ENCODE measurements at regions not wholly inside any gene's neighbourhood (a gene's known extent, or its start where the extent isn't known, plus 50 kb on each side); places are given as distances from the start of the nearest gene placed in this dataset.

GRCh38 chr20:30949761-30950160, 307.7 kb upstream of the DEFB115 start:
- TF ChIP-seq, protein P1, sequence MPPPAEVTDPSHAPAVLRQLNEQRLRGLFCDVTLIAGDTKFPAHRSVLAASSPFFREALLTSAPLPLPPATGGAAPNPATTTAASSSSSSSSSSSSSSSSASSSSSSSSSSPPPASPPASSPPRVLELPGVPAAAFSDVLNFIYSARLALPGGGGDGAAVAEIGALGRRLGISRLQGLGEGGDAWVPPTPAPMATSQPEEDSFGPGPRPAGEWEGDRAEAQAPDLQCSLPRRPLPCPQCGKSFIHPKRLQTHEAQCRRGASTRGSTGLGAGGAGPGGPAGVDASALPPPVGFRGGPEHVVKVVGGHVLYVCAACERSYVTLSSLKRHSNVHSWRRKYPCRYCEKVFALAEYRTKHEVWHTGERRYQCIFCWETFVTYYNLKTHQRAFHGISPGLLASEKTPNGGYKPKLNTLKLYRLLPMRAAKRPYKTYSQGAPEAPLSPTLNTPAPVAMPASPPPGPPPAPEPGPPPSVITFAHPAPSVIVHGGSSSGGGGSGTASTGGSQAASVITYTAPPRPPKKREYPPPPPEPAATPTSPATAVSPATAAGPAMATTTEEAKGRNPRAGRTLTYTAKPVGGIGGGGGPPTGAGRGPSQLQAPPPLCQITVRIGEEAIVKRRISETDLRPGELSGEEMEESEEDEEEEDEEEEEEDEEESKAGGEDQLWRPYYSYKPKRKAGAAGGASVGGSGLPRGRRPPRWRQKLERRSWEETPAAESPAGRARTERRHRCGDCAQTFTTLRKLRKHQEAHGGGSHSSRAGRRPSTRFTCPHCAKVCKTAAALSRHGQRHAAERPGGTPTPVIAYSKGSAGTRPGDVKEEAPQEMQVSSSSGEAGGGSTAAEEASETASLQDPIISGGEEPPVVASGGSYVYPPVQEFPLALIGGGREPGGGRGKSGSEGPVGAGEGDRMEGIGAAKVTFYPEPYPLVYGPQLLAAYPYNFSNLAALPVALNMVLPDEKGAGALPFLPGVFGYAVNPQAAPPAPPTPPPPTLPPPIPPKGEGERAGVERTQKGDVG (CRISPR knock-in tag; IDR thresholded peaks at IDR 0.05), result no peak
- TF ChIP-seq ATF2 (IDR thresholded peaks at IDR 0.05; ENCODE audit: low read length) (no peak), HDAC2 (IDR thresholded peaks at IDR 0.05) (no peak), ZNF274 (IDR thresholded peaks at IDR 0.05; ENCODE audit: insufficient read depth, insufficient read length) (no peak), YY1 (IDR thresholded peaks at IDR 0.05; ENCODE audit: low read depth, low read length) (no peak), BMI1 (IDR thresholded peaks at IDR 0.05; ENCODE audit: borderline replicate concordance) (no peak), NFIC (IDR thresholded peaks at IDR 0.05; ENCODE audit: low read depth, low read length) (no peak)
- TF ChIP-seq, protein P2, sequence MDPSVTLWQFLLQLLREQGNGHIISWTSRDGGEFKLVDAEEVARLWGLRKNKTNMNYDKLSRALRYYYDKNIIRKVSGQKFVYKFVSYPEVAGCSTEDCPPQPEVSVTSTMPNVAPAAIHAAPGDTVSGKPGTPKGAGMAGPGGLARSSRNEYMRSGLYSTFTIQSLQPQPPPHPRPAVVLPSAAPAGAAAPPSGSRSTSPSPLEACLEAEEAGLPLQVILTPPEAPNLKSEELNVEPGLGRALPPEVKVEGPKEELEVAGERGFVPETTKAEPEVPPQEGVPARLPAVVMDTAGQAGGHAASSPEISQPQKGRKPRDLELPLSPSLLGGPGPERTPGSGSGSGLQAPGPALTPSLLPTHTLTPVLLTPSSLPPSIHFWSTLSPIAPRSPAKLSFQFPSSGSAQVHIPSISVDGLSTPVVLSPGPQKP (IDR thresholded peaks at IDR 0.05; ENCODE audit: low read depth, low read length), result no peak

Measured in GM12878 (cell line).